Trophoblast cell (in vitro differentiated cells and primary cell): ENCODE measurements at regions not wholly inside any gene's neighbourhood (a gene's known extent, or its start where the extent isn't known, plus 50 kb on each side); places are given as distances from the start of the nearest gene placed in this dataset.

Source experiments
- DNase-seq, 2 donors: peaks; one replicate each; pipeline ENCODE4 v3.0.0-alpha.2; 2016
- H2AFZ ChIP-seq: 2 replicates; pipeline ENCODE4 v1.6.1; 2013; ENCODE audit warnings: low read length, moderate library complexity, mild to moderate bottlenecking; ENCODE audit not compliant: insufficient read depth, poor library complexity
- H2AK5ac ChIP-seq: 2 replicates; pipeline ENCODE4 v1.6.1; 2013; ENCODE audit warnings: mild to moderate bottlenecking, low read length
- H2BK120ac ChIP-seq: 2 replicates; pipeline ENCODE4 v1.6.1; 2013; ENCODE audit warnings: low read length, mild to moderate bottlenecking, moderate library complexity; ENCODE audit not compliant: insufficient read depth, poor library complexity
- H2BK12ac ChIP-seq: 2 replicates; pipeline ENCODE4 v1.6.1; 2013; ENCODE audit warnings: mild to moderate bottlenecking, low read length, moderate library complexity
- H2BK5ac ChIP-seq: 2 replicates; pipeline ENCODE4 v1.6.1; 2013; ENCODE audit warnings: low read length, low read depth, moderate library complexity, mild to moderate bottlenecking; ENCODE audit not compliant: poor library complexity
- H3K14ac ChIP-seq: 2 replicates; pipeline ENCODE4 v1.6.1; 2013; ENCODE audit warnings: mild to moderate bottlenecking, low read length
- H3K18ac ChIP-seq: 2 replicates; pipeline ENCODE4 v1.6.1; 2013; ENCODE audit warnings: mild to moderate bottlenecking, low read length
- H3K23ac ChIP-seq: 2 replicates; pipeline ENCODE4 v1.6.1; 2013; ENCODE audit warnings: low read length
- H3K27ac ChIP-seq: 2 replicates; pipeline ENCODE4 v1.5.1; 2013; ENCODE audit warnings: low read depth, mild to moderate bottlenecking, inconsistent platforms, low read length, moderate library complexity
- H3K27me3 ChIP-seq: 2 replicates; pipeline ENCODE4 v1.6.1; 2013; ENCODE audit warnings: inconsistent platforms, mild to moderate bottlenecking, low read length, moderate library complexity; ENCODE audit not compliant: insufficient read depth
- H3K36me3 ChIP-seq, 2 experiments: 1 replicate in 1 of 2; 2 replicates in 1 of 2; pipeline ENCODE4 v1.6.1; 2013; ENCODE audit warnings: low read length in 2 of 2, mild to moderate bottlenecking in 2 of 2, moderate library complexity in 1 of 2; ENCODE audit not compliant: insufficient read depth in 2 of 2, control insufficient read depth in 1 of 2
- H3K4ac ChIP-seq: 2 replicates; pipeline ENCODE4 v1.6.1; 2013; ENCODE audit warnings: low read depth, mild to moderate bottlenecking, low read length, moderate library complexity
- H3K4me1 ChIP-seq, 2 experiments: 1 replicate in 1 of 2; 2 replicates in 1 of 2; pipeline ENCODE4 v1.6.1; 2013; ENCODE audit warnings: low read length in 2 of 2, mild to moderate bottlenecking in 2 of 2, moderate library complexity in 1 of 2; ENCODE audit not compliant: insufficient read depth in 2 of 2, control insufficient read depth in 1 of 2
- H3K4me2 ChIP-seq: 2 replicates; pipeline ENCODE4 v1.6.1; 2013; ENCODE audit warnings: inconsistent platforms, mild to moderate bottlenecking, low read length, moderate library complexity
- H3K4me3 ChIP-seq: 2 replicates; pipeline ENCODE4 v1.5.1; 2013; ENCODE audit warnings: mild to moderate bottlenecking, low read depth, low read length, inconsistent platforms
- H3K79me1 ChIP-seq: one replicate; pipeline ENCODE4 v1.6.1; 2013; ENCODE audit warnings: low read length
- H3K79me2 ChIP-seq: 2 replicates; pipeline ENCODE4 v1.6.1; 2013; ENCODE audit warnings: low read length, mild to moderate bottlenecking; ENCODE audit not compliant: control insufficient read depth, insufficient read depth, poor library complexity
- H3K9ac ChIP-seq: 2 replicates; pipeline ENCODE4 v1.6.1; 2013; ENCODE audit warnings: mild to moderate bottlenecking, low read length
- H3K9me3 ChIP-seq: 2 replicates; pipeline ENCODE4 v1.6.1; 2013; ENCODE audit warnings: low read depth, mild to moderate bottlenecking, control low read depth, inconsistent platforms, low read length; ENCODE audit not compliant: insufficient read depth
- H4K12ac ChIP-seq: 2 replicates; pipeline ENCODE4 v1.6.1; 2013; ENCODE audit warnings: low read depth, mild to moderate bottlenecking, low read length, moderate library complexity
- H4K8ac ChIP-seq: 2 replicates; pipeline ENCODE4 v1.6.1; 2013; ENCODE audit warnings: low read depth, mild to moderate bottlenecking, low read length, moderate library complexity
- H4K91ac ChIP-seq: one replicate; pipeline ENCODE4 v1.6.1; 2013; ENCODE audit warnings: low read depth, mild to moderate bottlenecking, low read length, moderate library complexity
- WGBS: extraction: QIAGEN DNeasy Blood & Tissue Kit; methylation state at CpG from one replicate; pipeline ENCODE4 v1.1.7; 2013; ENCODE audit warnings: missing lambda C conversion rate; ENCODE audit not compliant: insufficient read length, insufficient coverage; ENCODE audit errors: extremely low coverage; 5-methylcytosine and 5-hydroxymethylcytosine counted together

DNA sequence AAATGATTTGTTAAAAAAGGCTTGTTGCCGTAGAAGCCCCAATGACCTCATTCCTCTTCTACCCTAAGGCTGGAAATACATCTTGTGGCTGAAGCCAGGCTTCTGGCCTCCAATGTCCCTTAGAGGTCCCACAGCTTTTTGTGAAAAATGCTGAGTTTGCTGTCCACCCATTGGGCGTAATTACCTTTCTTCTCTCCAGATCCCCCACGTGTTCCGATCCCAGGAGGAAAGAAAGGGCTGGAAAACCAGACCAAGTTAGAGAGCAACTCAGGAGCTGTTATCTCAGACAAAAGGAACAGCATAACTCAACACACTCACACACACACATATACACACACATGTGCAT, 154.2 kb downstream of the MIAT start:
- H3K79me2 ChIP-seq: no peaks in the 10 kb centered on the region
- WGBS: no CpG with 5 or more reads among the region's 4 CpGs

DNA sequence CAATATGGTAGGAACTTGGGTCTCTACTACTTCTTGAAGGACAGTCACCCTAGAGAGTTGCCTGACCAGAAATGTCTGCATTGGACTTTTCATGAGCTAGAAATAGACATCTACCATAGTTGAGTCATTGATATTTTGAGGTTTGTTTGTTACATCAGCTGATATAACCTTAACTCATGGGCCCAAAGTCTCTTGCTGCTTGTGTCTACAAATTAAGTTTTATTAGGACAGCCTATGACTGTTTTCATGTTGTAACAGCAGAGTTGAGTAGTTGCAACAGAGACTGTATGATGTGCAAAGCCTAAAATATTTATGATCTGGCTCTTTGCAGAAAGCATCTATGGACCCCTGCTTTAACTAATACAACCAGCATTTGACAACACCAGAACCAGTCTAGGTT, 155.3 kb downstream of the MIAT start:
- Histone ChIP-seq H3K79me2 (no peaks in the 10 kb centered on the region), H4K8ac (no peak overlapping the region), H4K12ac (no peak overlapping the region), H3K14ac (no peak overlapping the region), H2AK5ac (no peak overlapping the region), H2BK12ac (no peak overlapping the region), H3K27ac (no peak overlapping the region), H3K36me3 (no peaks in the 10 kb centered on the region), H3K4me2 (no peak overlapping the region), H2AFZ (no peak overlapping the region), H2BK120ac (no peak overlapping the region), H3K23ac (no peak overlapping the region), H3K18ac (no peak overlapping the region), H3K4me3 (no peak overlapping the region), H3K4ac (no peak overlapping the region), H3K79me1 (no peaks in the 10 kb centered on the region), H2BK5ac (no peak overlapping the region), H3K9ac (no peak overlapping the region), H4K91ac (no peak overlapping the region), H3K27me3 (no peaks in the 10 kb centered on the region), H3K4me1 (peaks cover 2 to 3% of the 10 kb centered on the region in 2 experiments), H3K9me3 (no peaks in the 10 kb centered on the region)
- DNase-seq: no peak

More for the DNA sequence above, 154.2 kb downstream of the MIAT start:
- no peak overlapping the region for H2AFZ ChIP-seq
- H3K9me3 ChIP-seq: no peaks in the 10 kb centered on the region
- H2AK5ac ChIP-seq: no peak overlapping the region
- no peak overlapping the region for H3K4me3 ChIP-seq
- no peak overlapping the region for H4K8ac ChIP-seq
- no peaks in the 10 kb centered on the region for H3K79me1 ChIP-seq
- H3K4me2 ChIP-seq: no peak overlapping the region
- H3K23ac ChIP-seq: no peak overlapping the region
- H3K4me1 ChIP-seq: peaks cover 2 to 3% of the 10 kb centered on the region in 2 experiments
- no peak overlapping the region for H3K18ac ChIP-seq
- no peak overlapping the region for H4K91ac ChIP-seq
- no peak overlapping the region for H3K4ac ChIP-seq
- H2BK12ac ChIP-seq: no peak overlapping the region
- no peak overlapping the region for H4K12ac ChIP-seq
- no peaks in the 10 kb centered on the region for H3K36me3 ChIP-seq
- DNase-seq: no peak
- H2BK120ac ChIP-seq: no peak overlapping the region
- H3K27me3 ChIP-seq: no peaks in the 10 kb centered on the region
- H3K9ac ChIP-seq: no peak overlapping the region
- no peak overlapping the region for H2BK5ac ChIP-seq
- H3K27ac ChIP-seq: no peak overlapping the region
- H3K14ac ChIP-seq: no peak overlapping the region

DNA sequence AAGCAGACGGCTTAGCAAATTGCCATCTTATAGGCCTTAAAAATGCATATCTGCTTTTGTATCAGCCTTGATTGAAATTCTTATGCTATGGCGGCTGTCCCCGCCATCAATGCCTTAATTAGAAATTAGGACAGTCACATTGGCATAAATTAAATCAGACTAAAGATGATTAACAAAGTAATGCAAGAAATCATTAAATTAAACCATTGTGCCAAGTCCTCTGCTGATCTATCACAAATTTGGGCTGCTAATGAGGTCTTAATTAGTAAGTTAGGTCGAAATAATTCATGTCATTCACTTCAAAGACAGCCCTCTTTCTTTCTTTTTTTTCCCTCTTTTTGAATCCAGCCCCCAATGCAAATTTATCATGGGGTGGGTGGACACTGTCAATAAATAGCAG, 159.3 kb downstream of the MIAT start:
- WGBS: no CpG with 5 or more reads among the region's 4 CpGs

DNA sequence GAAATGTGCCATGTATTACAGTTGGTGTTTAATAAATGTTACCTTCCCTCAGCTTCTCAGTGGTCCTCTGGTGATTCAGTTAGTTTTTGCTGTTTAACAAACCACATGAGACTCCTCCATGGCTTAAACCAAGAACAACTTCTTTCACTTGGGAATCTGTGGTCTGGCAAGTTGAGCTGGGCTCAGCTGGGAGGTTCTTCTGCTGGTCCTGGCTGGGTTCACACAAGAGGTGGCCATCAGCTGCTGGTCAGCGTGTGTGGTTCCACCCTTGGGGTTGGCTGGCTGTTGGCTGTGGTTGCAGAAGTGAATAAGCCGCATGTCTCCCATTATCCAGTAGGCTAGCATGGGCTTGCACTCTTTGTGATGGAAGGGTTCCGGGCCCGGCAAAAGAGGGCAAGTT, 160.5 kb downstream of the MIAT start:
- no peak overlapping the region for H3K27ac ChIP-seq
- H3K18ac ChIP-seq: no peak overlapping the region
- no peaks in the 10 kb centered on the region for H3K79me1 ChIP-seq
- H3K23ac ChIP-seq: no peak overlapping the region
- no peak overlapping the region for H3K4me2 ChIP-seq
- H3K9me3 ChIP-seq: peaks cover 3% of the 10 kb centered on the region
- H2BK5ac ChIP-seq: no peak overlapping the region
- H2AFZ ChIP-seq: no peak overlapping the region
- no peaks in the 10 kb centered on the region for H3K4me1 ChIP-seq
- H3K4me3 ChIP-seq: no peak overlapping the region
- H4K8ac ChIP-seq: no peak overlapping the region
- no peaks in the 10 kb centered on the region for H3K27me3 ChIP-seq
- no peaks in the 10 kb centered on the region for H3K79me2 ChIP-seq
- no peak for DNase-seq
- no peak overlapping the region for H2AK5ac ChIP-seq
- no peaks in the 10 kb centered on the region for H3K36me3 ChIP-seq
- H2BK120ac ChIP-seq: no peak overlapping the region
- no peak overlapping the region for H3K14ac ChIP-seq
- no CpG with 5 or more reads among the region's 4 CpGs for WGBS
- H3K4ac ChIP-seq: no peak overlapping the region
- H4K12ac ChIP-seq: no peak overlapping the region
- H4K91ac ChIP-seq: no peak overlapping the region
- H3K9ac ChIP-seq: peak overlapping the region; percentile 28
- no peak overlapping the region for H2BK12ac ChIP-seq

More for the DNA sequence above, 159.3 kb downstream of the MIAT start:
- H3K18ac ChIP-seq: no peak overlapping the region
- no peaks in the 10 kb centered on the region for H3K79me1 ChIP-seq
- peaks cover 3% of the 10 kb centered on the region for H3K9me3 ChIP-seq
- no peak overlapping the region for H2BK12ac ChIP-seq
- no peak overlapping the region for H2AK5ac ChIP-seq
- H2AFZ ChIP-seq: no peak overlapping the region
- H3K14ac ChIP-seq: no peak overlapping the region
- no peak overlapping the region for H3K4ac ChIP-seq
- no peak overlapping the region for H2BK5ac ChIP-seq
- H3K4me2 ChIP-seq: no peak overlapping the region
- H4K12ac ChIP-seq: no peak overlapping the region
- H2BK120ac ChIP-seq: no peak overlapping the region
- H4K8ac ChIP-seq: no peak overlapping the region
- no peak overlapping the region for H3K9ac ChIP-seq
- no peak overlapping the region for H3K23ac ChIP-seq
- H3K4me3 ChIP-seq: no peak overlapping the region
- no peaks in the 10 kb centered on the region for H3K27me3 ChIP-seq
- H3K36me3 ChIP-seq: no peaks in the 10 kb centered on the region
- DNase-seq: no peak
- no peak overlapping the region for H3K27ac ChIP-seq
- no peaks in the 10 kb centered on the region for H3K79me2 ChIP-seq
- H3K4me1 ChIP-seq: peaks cover 0 to 1% of the 10 kb centered on the region in 2 experiments
- no peak overlapping the region for H4K91ac ChIP-seq
